OCI-M2 (cell line): ENCODE measurements at regions not wholly inside any gene's neighbourhood (a gene's known extent, or its start where the extent isn't known, plus 50 kb on each side); places are given as distances from the start of the nearest gene placed in this dataset.
"Not testable (repeated sequence)": the region's sequence is repeated elsewhere in the genome, so short reads cannot be mapped to it uniquely, and the experiment has no call there.

ENCODE experiments used
- DNase-seq: peaks from one replicate; lab custom pipeline; 2025; ENCODE audit not compliant: unreplicated experiment; lab: John Stamatoyannopoulos, UW

DNA sequence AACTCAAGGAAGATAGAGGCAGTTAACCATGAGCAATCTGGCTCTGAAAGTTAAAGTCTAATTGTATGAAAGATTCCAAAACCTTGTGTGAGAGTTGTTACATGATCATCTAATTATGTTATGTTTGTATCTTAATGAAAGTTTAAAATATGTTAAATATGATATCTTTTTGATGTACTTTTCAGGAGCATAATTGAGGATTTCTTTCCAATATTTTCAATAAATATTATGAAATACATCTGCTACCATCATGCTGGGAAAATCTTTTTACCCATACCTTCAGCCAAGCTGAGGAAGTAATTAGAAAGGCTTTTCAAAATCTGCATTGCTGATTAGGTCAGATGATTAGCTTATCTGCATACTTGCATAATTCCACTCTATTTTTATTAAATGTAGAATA lies 318.4 kb downstream of the KLF12 start:
- no peak for DNase-seq

DNA sequence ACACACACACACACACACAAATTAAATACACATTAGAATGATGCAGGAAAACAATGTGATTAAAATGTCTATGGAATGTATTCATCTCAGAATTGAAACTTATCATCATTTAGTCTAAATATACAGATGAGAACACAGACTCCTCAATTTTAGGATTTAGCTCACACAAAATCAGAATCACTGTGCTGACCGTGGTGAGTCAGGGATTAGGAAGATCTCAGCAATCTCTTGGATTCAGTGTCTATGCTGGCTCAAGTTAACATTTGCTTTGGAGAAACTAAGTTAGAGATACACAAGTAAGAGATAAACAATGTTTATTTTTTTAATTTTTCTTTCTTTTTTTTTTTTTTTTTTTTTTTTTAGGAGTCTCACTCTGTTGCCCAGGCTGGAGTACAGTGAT lies 323.6 kb downstream of the KLF12 start:
- no peak for DNase-seq

DNA sequence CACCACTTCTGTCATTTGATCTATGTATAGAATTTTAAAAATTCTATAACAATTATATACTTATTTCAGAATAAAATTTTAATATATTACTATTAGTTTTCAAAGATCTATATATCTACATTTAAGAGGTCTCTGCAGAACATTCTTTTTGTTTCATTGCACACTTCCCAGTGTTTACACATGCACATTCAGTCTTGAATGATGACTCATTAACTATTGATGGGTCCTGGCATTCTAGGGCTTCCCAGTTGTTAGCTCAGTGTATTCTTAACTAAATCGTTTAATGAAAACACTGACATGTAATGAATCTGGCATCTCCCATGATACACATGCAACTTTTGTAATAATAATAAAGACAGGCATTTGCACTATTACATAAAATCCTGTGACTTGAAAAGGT lies 324.6 kb downstream of the KLF12 start:
- no peak for DNase-seq

DNA sequence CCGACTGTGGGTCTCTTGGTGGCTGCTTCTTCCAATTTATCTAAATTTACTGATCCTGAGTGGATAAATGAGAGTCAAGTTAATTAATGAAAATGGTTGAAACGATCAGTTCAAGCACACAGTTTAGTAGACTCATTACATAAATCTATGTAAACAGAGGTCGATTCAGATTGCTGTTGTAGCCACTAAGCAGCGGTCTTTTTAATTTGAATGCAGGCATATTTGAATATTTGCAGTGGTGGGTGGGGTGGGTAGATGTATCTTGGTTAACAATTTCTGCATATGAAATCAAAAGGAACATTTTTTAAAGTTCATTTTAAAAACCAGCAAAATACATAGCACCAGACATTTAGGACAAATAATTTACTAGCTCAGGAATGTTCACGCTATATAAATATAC lies 325.9 kb downstream of the KLF12 start:
- no peak for DNase-seq

DNA sequence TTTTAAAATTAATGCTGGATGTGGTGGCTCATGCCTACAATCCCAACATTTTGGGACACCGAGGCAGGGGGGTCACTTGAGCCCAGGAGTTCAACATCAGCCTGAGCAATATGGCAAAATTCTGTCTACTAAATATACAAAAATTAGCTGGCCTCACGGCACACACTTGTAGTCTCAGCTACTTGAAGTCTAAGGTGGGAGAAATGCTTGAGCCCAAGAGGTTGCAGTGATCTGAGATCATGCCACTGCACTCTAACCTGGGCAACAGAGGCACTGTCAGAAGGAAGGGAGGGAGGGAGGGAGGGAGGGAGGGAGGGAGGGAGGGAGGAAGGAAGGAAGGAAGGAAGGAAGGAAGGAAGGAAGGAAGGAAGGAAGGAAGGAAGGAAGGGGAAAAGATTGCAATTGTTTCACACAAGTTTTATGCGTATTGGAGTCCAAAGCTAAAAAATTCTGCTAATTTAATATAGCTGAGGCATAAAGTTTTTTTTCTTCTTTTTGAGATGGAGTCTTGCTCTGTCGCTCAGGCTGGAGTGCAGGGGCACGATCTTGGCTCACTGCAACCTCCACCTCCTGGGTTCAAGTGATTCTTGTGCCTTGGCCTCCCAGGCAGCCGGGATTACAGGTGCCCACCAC lies 328.8 kb downstream of the KLF12 start:
- not testable (repeated sequence) for DNase-seq

DNA sequence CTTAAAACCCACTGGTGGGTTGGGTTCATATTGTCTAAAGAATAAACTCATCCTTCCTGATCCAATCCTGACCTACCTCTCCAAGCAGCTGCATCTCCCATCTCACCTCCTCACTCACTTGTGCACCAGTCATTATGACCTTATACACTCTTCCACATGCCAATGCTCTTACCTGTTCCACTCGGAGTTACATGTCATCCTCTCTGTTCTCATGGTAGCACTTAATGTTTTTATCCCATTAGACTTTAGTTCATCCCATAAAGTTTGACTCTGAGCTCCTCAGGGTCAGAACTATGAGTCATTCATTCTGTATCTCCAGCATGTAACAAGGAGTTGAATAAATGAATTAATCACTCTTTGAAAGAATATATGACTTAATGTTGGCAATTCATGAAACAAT lies 330.2 kb downstream of the KLF12 start:
- no peak for DNase-seq

DNA sequence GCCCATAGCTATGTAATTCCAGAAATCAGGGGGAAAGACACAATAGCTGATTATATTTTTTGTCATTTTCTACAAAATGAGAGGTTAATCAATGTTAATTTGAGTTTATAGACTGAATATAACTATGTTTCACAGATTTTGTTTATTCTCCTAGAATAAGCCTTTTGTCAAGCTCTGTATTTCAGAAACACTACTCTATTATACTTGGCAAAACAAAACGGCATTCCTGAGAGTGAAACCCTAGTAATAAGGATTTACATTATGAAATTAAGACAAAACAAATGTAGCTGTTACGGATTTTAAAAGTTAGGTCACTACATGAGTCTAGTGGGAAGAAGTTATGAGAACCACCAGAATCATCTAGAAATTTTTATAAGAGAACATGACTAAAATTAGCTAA lies 334.2 kb downstream of the KLF12 start:
- DNase-seq: no peak

DNA sequence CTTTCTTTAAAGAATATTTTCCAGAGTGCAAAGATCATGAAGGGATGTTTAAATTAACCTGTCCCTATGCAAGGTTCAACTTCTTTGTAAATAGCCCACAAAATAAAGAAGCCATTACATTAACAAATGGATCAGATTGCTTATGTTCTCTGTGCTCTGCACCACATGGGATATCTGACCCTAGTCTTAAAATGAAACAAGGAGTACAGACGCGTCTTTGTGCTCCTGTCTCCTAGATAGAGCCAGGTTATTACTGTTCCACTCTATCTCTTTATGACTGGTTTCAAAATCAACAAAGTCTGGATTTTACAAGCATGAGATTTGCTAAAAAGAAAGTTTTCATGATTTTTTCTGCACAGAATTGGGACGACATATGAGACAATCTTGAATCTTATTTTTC lies 339.4 kb downstream of the KLF12 start:
- no peak for DNase-seq

DNA sequence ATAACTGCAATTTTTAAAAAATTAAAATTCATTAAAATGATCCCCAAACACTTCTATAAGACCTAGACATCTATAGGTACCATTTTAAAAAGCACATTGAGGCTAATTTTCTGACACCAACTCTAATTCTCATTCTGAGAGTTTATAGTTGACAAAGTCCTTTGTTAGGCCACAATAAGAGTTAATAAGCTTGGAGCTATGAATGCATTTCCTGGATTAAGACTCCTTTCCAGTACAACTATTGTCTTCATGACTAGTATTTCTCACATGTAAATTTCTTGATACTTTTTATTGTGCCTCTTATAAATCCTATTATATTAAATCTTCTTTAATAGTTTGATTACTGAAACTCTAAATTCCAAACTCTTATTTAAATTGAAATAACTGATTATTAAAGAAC lies 340.8 kb downstream of the KLF12 start:
- no peak for DNase-seq

DNA sequence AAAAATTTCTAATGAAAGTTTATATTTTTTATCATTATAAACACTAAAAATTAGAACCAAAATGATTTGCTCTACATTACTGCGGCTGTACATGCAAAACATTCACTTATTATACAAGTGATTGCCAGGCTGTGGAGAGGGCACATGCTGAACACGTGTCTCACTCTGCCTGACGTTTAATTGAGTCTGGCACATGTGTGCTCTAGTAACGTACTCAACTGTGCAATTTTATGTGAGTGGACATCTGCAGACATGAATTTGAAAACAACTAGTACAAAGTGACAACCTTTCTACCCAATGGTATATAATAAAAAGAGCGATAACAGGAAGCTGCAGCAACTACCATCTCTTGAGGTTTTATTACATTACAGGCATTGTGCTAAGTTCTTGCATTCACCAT lies 341.4 kb downstream of the KLF12 start:
- no peak for DNase-seq

DNA sequence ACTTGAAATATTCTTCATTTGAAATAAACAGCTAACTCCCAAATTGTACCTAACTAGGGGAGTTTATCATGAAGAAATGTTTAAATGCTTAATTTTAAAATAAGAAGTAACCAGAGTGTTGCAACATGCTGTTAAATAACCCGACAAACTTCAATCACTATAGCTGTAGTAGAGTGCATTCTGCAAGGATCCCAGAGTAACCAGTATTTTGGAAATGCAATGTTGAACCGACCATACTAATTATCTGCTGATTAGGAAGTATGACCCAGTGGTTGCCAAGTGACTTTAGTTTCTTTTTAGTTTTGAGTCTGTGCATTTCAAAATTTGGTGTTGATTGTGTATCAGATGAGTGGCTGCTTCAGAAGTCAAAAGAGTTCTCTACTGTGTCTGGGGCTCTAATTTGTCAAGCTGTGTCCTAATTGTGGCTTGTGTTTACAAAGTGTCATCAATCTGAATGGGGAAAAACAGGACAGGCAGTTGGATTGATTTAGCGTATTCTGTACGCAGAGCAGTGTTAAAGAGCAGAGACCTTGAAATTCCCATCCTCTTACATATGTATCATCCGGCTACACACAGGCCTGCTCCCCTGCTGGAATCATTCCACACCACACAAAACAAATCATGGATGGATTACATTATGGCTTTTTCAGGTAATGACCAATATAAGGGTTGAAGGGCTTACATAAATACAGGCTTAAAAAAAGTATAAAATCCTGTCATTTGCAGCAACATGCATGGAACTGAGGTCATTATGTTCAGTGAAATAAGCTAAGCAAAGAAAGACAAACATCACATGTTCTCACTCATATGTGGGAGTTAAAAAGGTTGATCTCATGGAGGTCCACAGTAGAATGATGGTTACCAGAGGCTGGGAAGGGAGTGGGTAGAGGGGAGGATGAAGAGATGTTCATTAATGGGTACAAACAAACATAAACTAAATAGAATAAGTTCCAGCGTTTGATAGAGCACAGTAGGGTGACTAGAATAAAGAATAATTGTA lies 351.5 kb downstream of the KLF12 start:
- DNase-seq: no peak

DNA sequence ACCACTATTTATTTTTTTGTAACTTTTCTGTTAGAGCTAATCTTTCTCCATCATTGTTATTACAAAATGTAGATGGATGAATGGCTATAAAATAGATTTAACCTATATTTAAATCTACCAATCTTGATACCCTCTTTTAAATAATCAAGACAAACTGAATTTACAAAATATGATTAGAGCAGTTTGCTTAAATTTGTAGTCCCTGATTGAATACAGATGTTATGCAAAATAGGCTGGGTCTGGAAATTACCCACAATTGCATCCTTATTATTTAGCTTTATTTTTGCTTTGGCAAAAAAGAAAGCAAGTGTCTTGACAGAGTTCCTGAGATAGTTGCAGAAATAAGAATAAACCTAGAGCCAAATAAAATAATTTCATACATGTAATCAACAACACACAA lies 352.8 kb downstream of the KLF12 start:
- DNase-seq: no peak

DNA sequence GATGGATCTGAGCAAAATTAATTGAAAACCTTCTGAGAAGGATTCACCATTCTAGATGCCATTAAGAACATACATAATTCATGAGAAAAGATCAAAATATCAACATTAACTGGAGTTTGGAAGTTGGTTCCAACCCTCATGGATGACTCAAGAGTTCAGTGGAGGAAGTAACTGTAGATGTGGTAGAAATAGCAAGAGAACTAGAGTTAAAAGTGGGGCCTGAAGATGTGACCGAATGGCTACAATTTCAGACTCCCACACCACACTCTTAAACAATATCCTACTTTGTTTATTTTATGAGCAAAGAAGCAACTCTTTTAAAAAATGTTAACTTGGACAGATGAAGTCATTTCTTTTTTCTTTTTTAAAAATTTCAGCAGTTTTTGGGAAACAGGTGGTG lies 354.3 kb downstream of the KLF12 start:
- DNase-seq: no peak

DNA sequence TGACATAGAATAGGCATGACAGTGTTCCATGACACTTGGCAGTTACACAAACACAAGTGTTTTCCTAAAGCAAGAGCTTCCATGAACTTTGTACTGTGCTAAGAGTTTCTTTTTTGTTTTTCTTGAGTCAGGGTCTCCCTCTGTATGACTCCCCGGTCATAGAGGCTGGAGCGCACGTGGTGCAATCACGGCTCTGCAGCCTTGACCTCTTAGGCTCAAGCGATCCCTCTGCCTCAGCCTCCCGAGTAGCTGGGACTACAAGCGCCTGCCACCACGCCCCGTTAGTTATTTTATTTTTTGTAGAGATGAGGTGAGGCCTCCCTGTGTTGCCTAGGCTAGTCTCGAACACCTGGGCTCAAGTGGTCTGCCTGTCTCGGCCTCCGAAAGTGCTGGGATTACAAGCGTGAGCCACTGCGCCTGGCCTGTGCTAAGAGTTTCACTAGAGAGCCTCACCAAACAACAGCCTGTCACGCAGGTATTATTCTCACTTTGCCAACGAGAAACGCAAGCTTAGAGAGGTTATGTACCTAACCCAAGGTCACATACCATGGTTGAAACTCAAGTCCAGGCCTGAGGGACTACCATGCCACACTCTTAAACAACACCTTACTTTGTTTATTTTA lies 355.9 kb downstream of the KLF12 start:
- no peak for DNase-seq

DNA sequence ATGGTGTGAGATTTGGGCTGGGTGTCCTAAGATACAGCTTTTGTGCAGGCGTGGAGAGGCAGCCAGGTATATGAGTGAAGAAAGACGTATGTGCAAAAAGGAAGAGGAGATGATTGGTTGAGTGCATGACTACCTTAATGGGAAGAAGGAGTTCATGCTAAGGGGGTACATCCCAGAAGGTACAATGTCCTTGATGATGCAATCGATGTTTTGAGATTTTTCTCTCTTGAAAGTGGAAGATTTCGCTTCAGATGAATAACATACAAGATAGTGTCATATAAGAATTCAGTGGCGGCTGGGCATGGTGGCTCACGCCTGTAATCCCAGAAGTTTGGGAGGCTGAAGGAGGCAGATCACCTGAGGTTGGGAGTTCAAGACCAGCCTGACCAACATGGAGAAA lies 357.1 kb downstream of the KLF12 start:
- DNase-seq: no peak

DNA sequence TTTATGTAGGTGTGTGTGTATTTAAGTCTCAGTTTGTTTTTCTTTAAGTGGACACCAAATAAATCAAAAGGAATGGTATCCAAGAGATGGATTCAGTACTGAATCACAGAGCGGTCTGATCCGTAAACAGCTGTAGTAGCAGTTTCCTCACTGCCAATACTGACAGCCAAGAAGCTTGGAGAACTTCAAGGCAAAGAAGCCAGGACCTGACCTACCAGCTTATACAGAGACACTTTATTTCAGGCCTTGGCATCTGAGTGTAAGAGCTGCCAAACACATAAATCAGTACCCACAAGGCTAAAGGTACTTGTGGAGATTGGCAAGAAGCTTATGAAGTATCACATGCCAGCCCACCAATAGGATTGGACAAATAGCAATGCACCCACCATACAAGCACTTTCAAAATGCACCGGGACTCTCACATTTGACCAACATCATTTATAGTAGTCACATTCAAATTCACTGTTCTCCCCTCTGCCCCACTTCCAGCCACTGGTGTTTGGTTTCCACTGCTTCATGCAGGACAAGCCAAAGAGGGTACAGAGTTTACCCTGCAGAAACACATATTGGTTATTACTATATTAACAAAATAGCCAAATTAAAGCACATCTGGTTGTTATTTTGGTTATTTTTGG lies 357.9 kb downstream of the KLF12 start:
- DNase-seq: no peak

DNA sequence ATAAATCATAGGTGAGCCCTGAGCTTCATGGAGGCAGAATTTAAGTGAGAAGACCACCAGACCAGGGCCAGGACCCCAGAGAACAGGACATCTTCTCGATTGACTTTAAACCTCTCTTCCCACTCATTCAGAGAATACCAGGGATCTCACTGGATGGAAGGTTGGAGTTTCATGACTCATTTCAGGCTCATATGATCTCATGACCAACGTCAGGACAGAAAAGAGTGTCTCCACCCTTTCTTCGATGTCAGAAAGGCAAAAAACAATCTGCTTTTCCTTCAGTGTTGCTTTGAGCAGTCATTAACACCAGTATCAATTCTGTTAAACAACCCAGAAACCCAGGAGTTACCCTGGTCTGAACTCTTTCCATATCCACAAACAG lies 361.0 kb downstream of the KLF12 start:
- no peak for DNase-seq

DNA sequence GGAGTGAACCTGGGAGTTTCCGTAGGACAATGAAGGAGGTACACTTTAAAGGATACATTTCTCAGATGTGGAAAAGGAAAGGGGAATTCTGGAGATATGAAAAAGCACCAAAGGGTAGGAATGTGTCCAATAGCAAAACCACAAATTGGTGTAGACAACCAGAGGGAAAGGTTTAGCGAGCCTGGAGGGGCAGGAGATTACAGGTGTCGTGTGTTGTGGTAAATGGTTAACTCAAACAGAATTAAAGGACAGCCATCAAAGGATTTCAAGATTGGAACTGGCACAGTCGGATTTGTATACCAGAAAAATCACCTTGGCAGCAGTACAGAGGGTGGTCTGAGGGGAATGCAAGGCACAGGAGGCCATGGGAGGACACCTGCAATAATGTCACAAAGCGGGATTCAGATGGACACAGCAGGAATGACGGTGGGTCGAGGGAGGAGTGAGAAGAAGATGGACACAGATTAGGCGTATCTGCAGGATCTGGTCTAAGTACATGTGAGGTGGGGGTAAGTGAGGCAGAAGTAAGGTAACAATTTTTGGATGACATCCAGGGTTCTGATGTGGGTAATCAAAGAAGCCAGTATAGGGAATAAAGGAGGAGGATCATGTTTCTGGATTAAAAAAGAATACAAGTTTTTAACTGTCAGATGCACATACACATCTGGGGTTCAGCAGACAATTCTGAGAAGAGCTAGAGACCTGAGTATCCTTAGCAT lies 361.6 kb downstream of the KLF12 start:
- DNase-seq: no peak

DNA sequence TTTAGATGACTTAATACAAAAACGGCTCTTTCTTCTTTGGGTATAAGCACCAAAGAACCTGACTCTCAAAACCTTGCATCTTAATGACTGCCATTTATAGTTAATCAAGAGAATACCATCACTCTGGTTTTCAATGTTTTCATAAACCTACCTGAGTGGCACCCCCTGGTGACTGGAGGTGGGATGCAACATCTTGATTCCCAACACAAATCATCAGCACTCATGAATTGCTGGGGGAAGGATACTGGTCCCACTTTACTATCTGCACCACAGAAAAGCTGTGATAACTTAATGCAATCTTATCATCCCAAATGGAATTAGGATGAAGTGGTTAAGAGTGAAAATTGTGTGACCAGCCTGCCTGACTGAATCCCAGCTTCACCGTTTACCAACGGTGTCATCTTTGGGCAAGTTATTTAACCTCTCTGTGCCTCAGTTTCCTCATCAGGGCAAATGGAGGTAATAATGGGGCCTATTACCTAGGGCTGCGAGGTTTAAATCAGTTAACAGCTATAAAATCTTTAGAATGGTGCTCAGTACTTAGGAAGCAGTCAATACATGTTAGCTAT lies 366.4 kb downstream of the KLF12 start:
- no peak for DNase-seq

DNA sequence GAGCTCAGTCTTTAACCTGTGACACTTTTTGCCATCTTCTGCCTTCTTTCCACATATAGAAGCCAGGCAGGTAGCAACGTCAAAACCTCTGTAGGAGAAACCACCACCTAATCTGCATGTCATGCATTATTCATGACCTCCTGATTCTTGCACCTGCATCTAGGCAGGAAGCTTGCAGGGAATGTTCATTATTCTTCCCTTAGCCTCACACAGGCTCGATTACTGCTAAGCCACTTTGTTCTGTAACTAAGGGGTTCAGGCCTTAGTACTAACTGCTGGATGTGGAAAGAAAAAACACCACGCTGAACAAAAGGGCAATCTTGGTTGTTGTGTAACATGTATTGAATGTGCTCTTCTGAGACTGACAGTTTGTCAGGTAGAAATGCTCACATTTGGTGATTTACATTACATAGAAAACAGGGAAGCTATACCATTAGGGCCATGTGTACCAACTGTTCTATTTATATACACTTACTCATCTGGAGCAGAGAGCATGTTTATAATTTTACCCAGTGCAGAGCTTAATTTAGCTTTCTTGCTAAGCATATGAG lies 366.9 kb downstream of the KLF12 start:
- no peak for DNase-seq
